ENCODE measurements at regions not wholly inside any gene's neighbourhood (a gene's known extent, or its start where the extent isn't known, plus 50 kb on each side); places are given as distances from the start of the nearest gene placed in this dataset.

GRCh38 chr5:155125551-155126095, 112.1 kb downstream of the KIF4B start:
- Histone ChIP-seq H3K4me3 (replicated peaks in 1 of 2; ENCODE audit: low read depth in 1 of 2, low read length in 2 of 2) (no peak overlapping the region), H3K9me3 (ENCODE audit: control insufficient read depth in 1 of 2, insufficient read depth in 1 of 2, low read depth in 1 of 2, low read length in 2 of 2) (no peaks in the 10 kb centered on the region), H3K9ac (ENCODE audit: low read length) (no peak overlapping the region), H3K4me1 (ENCODE audit: control insufficient read depth in 1 of 2, insufficient read depth in 2 of 2, low read length in 2 of 2) (no peaks in the 10 kb centered on the region), H3K4me2 (ENCODE audit: low read length) (no peak overlapping the region), H3K27ac (ENCODE audit: low read depth, low read length) (no peak overlapping the region), H3K79me2 (ENCODE audit: insufficient read depth, low read length) (no peaks in the 10 kb centered on the region), H3K9me2 (ENCODE audit: insufficient read depth) (no peaks in the 10 kb centered on the region), H4K20me1 (ENCODE audit: insufficient read depth) (no peaks in the 10 kb centered on the region), H3K27me3 (ENCODE audit: insufficient read depth, low read length) (peaks cover 57% of the 10 kb centered on the region), H2AFZ (ENCODE audit: low read depth, low read length, poor library complexity, severe bottlenecking) (no peak overlapping the region), H3K36me3 (ENCODE audit: control insufficient read depth in 1 of 2, insufficient read depth in 2 of 2, low read length in 2 of 2) (no peaks in the 10 kb centered on the region)
- DNase-seq (ENCODE audit: low read depth, low spot score) = no peak
- ChIA-PET RAD21 (ENCODE audit: low non-redundant PET in 1 of 2, low total read pairs in 2 of 2, uncharacterized antibody in 2 of 2, unreplicated experiment in 2 of 2) (no interaction called here), POLR2A (no interaction called here), CTCF (no interaction called here)
- no TSS peak for BruUV-seq (replicated peaks)
- ATAC-seq = no peak
- TF ChIP-seq MAX (IDR thresholded peaks at IDR 0.05) (no peak), CBX3 (IDR thresholded peaks at IDR 0.05; ENCODE audit: low read depth) (no peak), ATF3 (IDR thresholded peaks at IDR 0.05) (no peak), TCF7L2 (IDR thresholded peaks at IDR 0.05; ENCODE audit: borderline replicate concordance, extremely low read depth, insufficient read depth, insufficient read length) (no peak), ZNF274 (IDR thresholded peaks at IDR 0.05; ENCODE audit: low read depth, low read length) (no peak), EGR1 (IDR thresholded peaks at IDR 0.05; ENCODE audit: low read depth) (no peak), SRF (IDR thresholded peaks at IDR 0.05; ENCODE audit: low read depth) (no peak), ZBTB33 (IDR thresholded peaks at IDR 0.05; ENCODE audit: extremely low read depth, insufficient replicate concordance, low read length) (no peak), ELF1 (IDR thresholded peaks at IDR 0.05; ENCODE audit: borderline replicate concordance, low read depth) (no peak), EZH2phosphoT487 (IDR thresholded peaks at IDR 0.05; ENCODE audit: borderline replicate concordance) (no peak), POLR2A (IDR thresholded peaks at IDR 0.05; ENCODE audit: borderline replicate concordance, extremely low read depth, insufficient read depth, insufficient read length) (no peak), SP1 (IDR thresholded peaks at IDR 0.05; ENCODE audit: low read depth) (no peak), SIN3A (IDR thresholded peaks at IDR 0.05; ENCODE audit: low read depth) (no peak), POLR2AphosphoS5 (IDR thresholded peaks at IDR 0.05; ENCODE audit: low read depth, low read length) (no peak), ZFX (IDR thresholded peaks at IDR 0.05) (no peak), FOSL1 (IDR thresholded peaks at IDR 0.05; ENCODE audit: low read depth) (no peak), REST (IDR thresholded peaks at IDR 0.05; ENCODE audit: low read depth) (no peak), CEBPB (IDR thresholded peaks at IDR 0.05; ENCODE audit: low read depth) (no peak), YY1 (IDR thresholded peaks at IDR 0.05; ENCODE audit: extremely low read depth, insufficient replicate concordance, low read depth, low read length) (no peak)
- intact Hi-C loops (cut with micrococcal nuclease) = no loop called here
